Activated CD8-positive, alpha-beta T cell treated with anti-CD3 and anti-CD28 coated beads for 36 hours (primary cell): ENCODE measurements at regions not wholly inside any gene's neighbourhood (a gene's known extent, or its start where the extent isn't known, plus 50 kb on each side); places are given as distances from the start of the nearest gene placed in this dataset.

Experiments used
- ATAC-seq: fragments of 200-7000 bp; cut with Tn5 transposase; one replicate; pipeline ENCODE4 v1.10.0; 2021; ENCODE audit warnings: mild to moderate bottlenecking, moderate library complexity
- CTCF ChIA-PET: fragments of 350-600 bp; sonication (Branson Sonifier 250); formaldehyde crosslinking; loops from one replicate; lab custom pipeline; 2021; ENCODE audit warnings: antibody characterized with exemption; lab: Charles Lee
- POLR2A ChIA-PET: fragments of 350-600 bp; sonication (Branson Sonifier 250); formaldehyde crosslinking; loops from one replicate; lab custom pipeline; 2021; ENCODE audit warnings: antibody characterized with exemption; lab: Charles Lee
- DNase-seq: peaks from one replicate; pipeline ENCODE4 v3.0.0-alpha.2; 2020
- H3K27ac Mint-ChIP-seq: one replicate; pipeline ENCODE4 v1.8.0; 2021; ENCODE audit warnings: mild to moderate bottlenecking, mixed read lengths
- H3K27me3 Mint-ChIP-seq: one replicate; pipeline ENCODE4 v1.8.0; 2021; ENCODE audit warnings: mixed read lengths
- H3K36me3 Mint-ChIP-seq: one replicate; pipeline ENCODE4 v1.8.0; 2021; ENCODE audit warnings: low read depth, mixed read lengths
- H3K4me1 Mint-ChIP-seq: one replicate; pipeline ENCODE4 v1.8.0; 2021; ENCODE audit warnings: low read depth, mixed read lengths
- H3K4me3 Mint-ChIP-seq: one replicate; pipeline ENCODE4 v1.8.0; 2021; ENCODE audit warnings: mild to moderate bottlenecking, moderate library complexity, mixed read lengths
- H3K9me3 Mint-ChIP-seq: one replicate; pipeline ENCODE4 v1.8.0; 2021; ENCODE audit warnings: mixed read lengths
- intact Hi-C: fragments of 100-400 bp; cut with micrococcal nuclease; formaldehyde crosslinking; loops from one replicate; pipeline ENCODE4 v1.10.0; 2022
- TF ChIP-seq, protein P1 (sequence below): fragments of 200-600 bp; IDR thresholded peaks from one replicate; pipeline ENCODE4 v1.8.0; 2022; ENCODE audit warnings: antibody characterized with exemption, mild to moderate bottlenecking

DNA sequence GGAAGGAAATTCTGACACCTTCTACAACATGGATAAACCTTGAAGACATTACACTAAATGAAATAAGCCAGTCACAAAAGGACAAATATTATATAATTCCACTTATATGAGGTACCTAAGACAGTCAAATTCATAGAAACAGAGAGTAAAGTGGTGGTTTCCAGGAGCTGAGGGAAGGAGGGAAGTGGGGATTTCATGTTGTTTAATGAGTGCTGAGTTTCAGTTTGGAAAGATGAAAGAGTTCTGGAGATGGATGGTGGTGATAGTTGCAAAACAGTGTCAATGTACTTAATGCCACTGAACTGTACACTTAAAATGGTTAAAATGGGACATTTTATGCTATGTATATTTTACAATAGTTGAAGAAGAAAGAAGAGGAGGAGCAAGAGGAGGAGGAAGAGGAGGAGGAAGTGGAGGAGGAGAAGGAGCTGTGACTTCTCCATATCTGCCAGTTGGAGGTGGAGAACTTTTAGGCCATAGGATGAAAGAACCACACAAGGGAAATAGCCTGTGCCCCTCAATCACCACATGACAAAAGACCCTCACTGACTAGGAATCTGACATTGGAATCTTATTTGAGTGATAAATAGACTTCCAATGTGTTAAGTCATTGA lies 55.3 kb upstream of the LGALSL start:
- POLR2A ChIA-PET = no interaction called here
- CTCF ChIA-PET = no interaction called here
- H3K4me3 Mint-ChIP-seq = no peak overlapping the region
- no peaks in the 10 kb centered on the region for H3K9me3 Mint-ChIP-seq
- no peaks in the 10 kb centered on the region for H3K36me3 Mint-ChIP-seq
- TF ChIP-seq, protein P1, sequence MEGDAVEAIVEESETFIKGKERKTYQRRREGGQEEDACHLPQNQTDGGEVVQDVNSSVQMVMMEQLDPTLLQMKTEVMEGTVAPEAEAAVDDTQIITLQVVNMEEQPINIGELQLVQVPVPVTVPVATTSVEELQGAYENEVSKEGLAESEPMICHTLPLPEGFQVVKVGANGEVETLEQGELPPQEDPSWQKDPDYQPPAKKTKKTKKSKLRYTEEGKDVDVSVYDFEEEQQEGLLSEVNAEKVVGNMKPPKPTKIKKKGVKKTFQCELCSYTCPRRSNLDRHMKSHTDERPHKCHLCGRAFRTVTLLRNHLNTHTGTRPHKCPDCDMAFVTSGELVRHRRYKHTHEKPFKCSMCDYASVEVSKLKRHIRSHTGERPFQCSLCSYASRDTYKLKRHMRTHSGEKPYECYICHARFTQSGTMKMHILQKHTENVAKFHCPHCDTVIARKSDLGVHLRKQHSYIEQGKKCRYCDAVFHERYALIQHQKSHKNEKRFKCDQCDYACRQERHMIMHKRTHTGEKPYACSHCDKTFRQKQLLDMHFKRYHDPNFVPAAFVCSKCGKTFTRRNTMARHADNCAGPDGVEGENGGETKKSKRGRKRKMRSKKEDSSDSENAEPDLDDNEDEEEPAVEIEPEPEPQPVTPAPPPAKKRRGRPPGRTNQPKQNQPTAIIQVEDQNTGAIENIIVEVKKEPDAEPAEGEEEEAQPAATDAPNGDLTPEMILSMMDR = no peak
- ATAC-seq = no peak
- H3K27me3 Mint-ChIP-seq = no peaks in the 10 kb centered on the region
- DNase-seq = no peak
- H3K27ac Mint-ChIP-seq = no peak overlapping the region
- intact Hi-C loops = no loop called here
- H3K4me1 Mint-ChIP-seq = no peaks in the 10 kb centered on the region

DNA sequence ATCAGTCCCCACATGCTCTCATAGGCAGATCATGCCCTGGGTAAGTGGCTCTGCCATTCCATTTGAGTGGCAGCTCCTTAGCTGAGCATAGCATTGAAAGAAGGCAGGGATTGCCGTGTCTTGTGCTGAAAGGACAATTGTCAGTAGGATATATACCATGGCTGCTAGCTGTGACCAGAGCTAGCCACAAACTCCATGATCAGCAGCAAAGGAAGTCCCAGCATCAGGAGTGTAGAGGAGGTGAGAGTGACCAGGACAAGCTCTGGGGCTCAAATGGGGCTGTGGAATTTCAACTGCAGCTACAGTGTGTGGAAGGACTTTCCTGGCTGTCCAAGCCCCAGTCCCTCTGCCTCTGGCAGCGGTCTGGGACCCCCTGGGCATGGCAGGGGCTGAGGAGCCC lies 54.4 kb upstream of the LGALSL start:
- no peaks in the 10 kb centered on the region for H3K27me3 Mint-ChIP-seq
- no peaks in the 10 kb centered on the region for H3K36me3 Mint-ChIP-seq
- no peaks in the 10 kb centered on the region for H3K9me3 Mint-ChIP-seq
- ChIA-PET POLR2A (no interaction called here), CTCF (interaction anchor here (1.1 kb wide), 1 partner anchor 69 kb away, joined by 3 read pairs; no protein-coding TSS in a partner anchor)
- TF ChIP-seq, protein P1 = no peak
- DNase-seq (no peak), ATAC-seq (no peak)
- H3K27ac Mint-ChIP-seq = no peak overlapping the region
- no peak overlapping the region for H3K4me3 Mint-ChIP-seq
- intact Hi-C loops = no loop called here
- H3K4me1 Mint-ChIP-seq = no peaks in the 10 kb centered on the region

DNA sequence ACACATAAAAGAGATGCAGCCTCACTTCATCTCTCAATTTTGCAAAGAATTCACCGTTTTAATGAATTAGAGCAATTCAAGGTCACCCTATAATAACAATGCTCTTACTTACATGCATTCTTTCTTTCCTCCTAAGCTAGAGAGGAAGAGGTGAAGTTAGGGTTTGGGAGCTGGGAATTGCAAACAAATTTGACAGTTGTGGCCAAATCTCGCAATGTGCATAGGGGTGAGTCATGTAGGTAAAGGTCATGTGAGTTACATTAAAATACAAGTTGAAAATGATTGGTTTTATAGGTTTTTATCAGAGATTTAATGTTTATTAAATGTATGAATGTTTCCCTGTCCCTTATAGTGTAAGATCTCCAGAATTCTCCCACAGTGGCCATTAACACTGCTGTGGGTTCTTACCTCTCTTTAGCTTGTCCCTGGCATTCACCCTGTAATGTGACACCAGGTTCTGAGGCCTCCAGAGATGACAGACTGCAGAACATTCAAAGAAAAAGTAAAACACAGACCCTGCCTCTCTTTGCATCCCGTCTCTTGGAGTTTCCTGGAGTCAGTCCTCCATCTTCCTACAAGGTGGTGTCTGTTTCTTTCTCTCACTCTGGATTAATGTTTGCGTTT lies 53.7 kb upstream of the LGALSL start:
- H3K4me1 Mint-ChIP-seq = no peaks in the 10 kb centered on the region
- H3K9me3 Mint-ChIP-seq = no peaks in the 10 kb centered on the region
- no peak overlapping the region for H3K27ac Mint-ChIP-seq
- intact Hi-C loops = no loop called here
- H3K4me3 Mint-ChIP-seq = no peak overlapping the region
- ChIA-PET CTCF (interaction anchor here (1.1 kb wide), 1 partner anchor 70 kb away, joined by 3 read pairs; no protein-coding TSS in a partner anchor), POLR2A (no interaction called here)
- DNase-seq (no peak), ATAC-seq (no peak)
- no peaks in the 10 kb centered on the region for H3K27me3 Mint-ChIP-seq
- H3K36me3 Mint-ChIP-seq = no peaks in the 10 kb centered on the region
- TF ChIP-seq, protein P1 = no peak

DNA sequence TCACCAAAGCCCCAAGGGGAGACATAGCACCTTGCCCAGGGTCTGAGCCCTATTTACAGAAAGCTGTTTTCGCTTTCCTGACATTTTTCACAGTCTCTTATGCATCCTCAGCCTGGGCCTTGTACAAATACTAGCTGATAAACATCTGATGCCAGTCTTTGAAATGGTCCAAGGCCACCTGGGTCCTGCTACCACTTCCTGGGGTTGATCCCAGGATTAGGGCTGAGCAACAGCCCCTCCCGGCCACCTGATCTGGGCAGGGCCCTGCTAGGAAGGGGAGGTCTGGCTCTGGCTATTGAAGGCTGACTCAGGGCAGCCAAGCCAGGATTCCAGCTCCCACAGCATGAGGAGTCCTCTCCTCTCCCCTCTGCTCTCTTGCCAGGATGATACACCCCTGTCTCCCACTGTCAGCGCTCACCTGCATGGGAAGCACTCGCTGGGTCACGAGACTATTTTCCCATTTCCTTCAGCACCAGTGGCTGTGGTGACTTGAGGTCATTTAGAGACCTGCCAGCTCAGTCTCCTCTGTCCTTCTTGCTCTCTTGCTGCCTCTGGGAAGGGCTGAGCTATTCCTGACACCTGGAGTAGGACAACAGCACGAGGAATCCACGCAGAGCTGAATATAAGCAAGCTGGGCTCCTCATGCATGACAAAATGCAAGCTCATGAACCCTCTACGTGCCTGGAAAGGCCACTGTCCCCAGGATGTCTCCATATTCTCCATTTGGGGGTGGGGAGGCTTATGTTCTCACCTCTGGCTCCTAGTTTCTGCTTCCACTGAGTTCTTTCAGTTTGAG lies 53.0 kb upstream of the LGALSL start:
- no peaks in the 10 kb centered on the region for H3K9me3 Mint-ChIP-seq
- ChIA-PET POLR2A (interaction anchor here (0.6 kb wide), 1 partner anchor 80 kb away, joined by 3 read pairs; no protein-coding TSS in a partner anchor), CTCF (interaction anchor here (0.9 to 1.6 kb wide), 3 partner anchors 24 to 71 kb away, joined by 3 to 4 read pairs (median 3); no protein-coding TSS in a partner anchor)
- no peak overlapping the region for H3K4me3 Mint-ChIP-seq
- H3K4me1 Mint-ChIP-seq = no peaks in the 10 kb centered on the region
- intact Hi-C loops = no loop called here
- no peaks in the 10 kb centered on the region for H3K36me3 Mint-ChIP-seq
- TF ChIP-seq, protein P1 = no peak
- no peaks in the 10 kb centered on the region for H3K27me3 Mint-ChIP-seq
- ATAC-seq (no peak), DNase-seq (no peak)
- H3K27ac Mint-ChIP-seq = no peak overlapping the region
